HG02623 (cell line): ENCODE measurements at regions not wholly inside any gene's neighbourhood (a gene's known extent, or its start where the extent isn't known, plus 50 kb on each side); places are given as distances from the start of the nearest gene placed in this dataset.
"Not testable (repeated sequence)": the region's sequence is repeated elsewhere in the genome, so short reads cannot be mapped to it uniquely, and the experiment has no call there.

Experiments
- ATAC-seq: cut with Tn5 transposase; IDR thresholded peaks from one replicate; pipeline ENCODE4 v1.9.1; 2021; ENCODE audit warnings: moderate library complexity; ENCODE audit not compliant: unreplicated experiment

DNA sequence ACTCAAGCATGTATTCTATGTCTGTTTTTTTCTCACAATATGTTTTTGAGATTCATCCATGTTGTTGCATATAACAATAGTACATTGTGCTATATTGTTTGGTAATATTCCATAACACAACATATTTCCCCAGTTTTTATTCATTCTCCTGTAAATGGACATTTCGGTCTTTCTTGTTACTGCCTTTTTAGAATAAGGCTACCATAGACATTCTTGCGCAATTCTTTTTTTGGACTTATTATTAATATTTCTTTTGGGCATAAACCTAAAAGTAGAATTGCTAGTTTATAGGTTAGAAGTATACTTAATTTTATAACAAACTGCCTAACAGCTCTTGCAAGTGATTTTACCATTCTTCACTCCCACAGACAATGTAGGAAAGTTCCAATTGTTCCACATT, 573.0 kb downstream of the ADGRL2 start:
- ATAC-seq: no peak

DNA sequence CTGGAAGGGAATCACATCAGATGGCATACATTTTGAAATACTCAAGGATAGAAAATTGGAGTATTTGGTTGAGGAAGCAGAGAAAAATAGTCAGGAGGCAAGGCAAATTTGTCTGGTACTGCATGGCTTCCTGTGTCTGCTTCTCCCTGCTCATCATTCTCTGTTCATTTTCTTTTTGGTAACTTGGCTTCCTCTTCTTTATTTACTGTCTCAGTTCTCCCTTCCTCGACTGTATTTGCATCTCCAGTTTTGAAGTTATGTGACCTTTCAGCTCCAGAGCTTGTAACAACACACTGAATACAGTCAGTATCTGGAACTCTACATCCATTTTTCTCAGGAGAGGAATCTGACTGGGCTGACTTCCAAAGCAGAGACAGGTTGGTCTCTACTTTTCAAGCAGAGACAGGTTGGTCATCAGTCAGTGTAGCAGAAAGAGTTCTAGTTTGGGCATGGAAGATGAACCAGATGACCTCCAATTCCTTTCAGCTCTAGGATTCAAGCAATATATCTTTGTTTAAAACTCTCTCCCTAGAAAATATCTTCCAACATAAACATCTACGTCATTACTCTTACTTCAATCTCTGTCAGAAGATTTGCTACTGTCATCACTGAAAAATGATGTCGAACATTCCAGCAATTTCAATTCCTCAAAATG, 571.2 kb downstream of the ADGRL2 start:
- no peak for ATAC-seq

DNA sequence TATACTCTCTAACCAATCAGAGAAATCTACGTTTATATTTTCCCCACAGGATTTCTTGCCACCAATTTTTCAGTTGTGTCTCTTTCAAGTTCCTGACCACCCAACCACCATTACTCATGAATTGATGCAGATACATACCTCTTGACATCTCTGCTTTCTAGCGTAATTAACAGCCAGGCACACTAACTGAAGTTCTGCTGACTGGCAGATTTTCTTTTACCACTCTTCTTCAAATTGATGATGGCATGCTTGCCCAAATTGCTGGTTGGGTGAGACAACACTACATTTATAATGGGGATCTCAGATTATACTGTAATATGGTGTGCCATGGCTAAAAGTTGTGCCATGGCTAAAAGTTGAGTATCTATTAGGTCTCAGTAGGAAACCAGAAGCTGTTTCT, 566.7 kb downstream of the ADGRL2 start:
- no peak for ATAC-seq

DNA sequence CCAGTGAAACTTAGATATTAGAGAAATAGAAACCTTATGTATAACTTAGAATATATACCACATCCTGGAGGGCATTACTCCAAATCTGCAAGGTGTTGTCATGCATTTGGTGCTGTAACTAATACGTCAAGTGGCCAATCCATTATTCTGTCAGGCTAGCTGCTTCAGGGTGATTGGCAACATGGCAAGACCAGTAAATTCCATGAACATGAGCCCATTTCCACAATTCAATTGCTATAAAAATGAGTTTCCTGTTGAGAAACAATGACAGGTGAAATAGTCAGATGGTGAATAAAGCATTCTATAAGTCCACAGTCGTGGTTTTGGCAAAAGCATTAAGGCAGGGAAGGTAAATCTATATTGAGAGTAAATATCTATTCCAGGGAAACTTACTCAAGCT, 566.0 kb downstream of the ADGRL2 start:
- ATAC-seq: no peak

- not testable (repeated sequence) for ATAC-seq
Measured at GRCh38 chr1:82359541-82359940, 558.8 kb downstream of the ADGRL2 start.

- ATAC-seq: not testable (repeated sequence)
Measured at GRCh38 chr1:82358706-82359105, 558.0 kb downstream of the ADGRL2 start.

DNA sequence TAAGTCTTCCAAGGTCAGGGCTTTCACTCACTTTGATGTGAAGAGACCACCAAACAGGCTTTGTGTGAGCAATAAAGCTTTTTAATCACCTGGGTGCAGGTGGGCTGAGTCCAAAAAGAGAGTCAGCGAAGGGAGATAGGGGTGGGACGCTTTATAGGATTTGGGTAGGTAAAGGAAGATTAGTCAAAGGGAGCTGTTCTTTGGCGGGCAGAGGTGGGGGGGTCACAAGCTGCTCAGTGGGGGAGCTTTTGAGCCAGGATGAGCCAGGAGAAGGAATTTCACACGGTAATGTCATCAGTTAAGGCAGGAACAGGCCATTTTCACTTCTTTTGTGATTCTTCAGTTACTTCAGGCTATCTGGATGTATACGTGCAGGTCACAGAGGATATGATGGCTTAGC, 553.8 kb downstream of the ADGRL2 start:
- ATAC-seq: not testable (repeated sequence)

DNA sequence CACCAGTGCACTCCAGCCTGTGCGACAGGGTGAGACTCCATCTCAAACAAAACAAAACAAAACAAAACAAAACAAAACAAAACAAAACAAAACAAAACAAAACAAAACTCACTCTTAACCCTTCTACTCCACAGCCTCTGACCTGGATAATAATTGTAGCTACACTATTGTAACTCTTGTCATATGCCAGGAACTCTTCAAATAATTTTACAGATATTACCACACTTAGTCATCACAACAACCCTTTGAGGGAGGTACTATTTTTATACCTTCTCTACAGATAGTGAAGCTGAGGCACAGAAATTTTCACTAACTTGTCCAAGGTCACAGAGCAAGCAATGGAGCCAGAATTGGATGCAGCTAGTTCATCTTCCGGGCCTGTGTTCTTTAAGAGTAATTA, 547.8 kb downstream of the ADGRL2 start:
- no peak for ATAC-seq

DNA sequence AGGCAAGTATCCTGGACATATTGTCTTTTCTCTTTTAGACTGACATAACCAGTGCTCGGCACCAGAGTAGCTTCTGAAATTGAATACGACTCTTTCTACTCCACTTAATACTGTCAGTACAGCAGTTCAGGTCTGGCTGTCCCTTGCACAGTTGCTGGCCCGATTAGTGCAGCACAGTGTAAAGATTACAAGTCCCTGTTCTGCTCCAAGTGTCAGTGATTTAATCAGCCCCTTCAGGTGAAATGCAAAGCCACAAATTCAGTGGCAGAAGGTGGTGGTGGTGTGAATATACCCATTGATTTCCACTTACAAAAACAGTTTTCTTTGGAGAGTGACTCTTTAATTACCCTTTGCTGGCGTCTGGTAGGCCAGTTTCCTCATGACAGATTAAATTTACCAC, 545.4 kb downstream of the ADGRL2 start:
- ATAC-seq: no peak

- no peak for ATAC-seq
Measured at GRCh38 chr1:82343381-82343780, 542.6 kb downstream of the ADGRL2 start.

GRCh38 chr1:82337635-82338034, 536.9 kb downstream of the ADGRL2 start:
- ATAC-seq: peak; percentile 43

- ATAC-seq: no peak
Measured at GRCh38 chr1:82330330-82330729, 529.6 kb downstream of the ADGRL2 start.

DNA sequence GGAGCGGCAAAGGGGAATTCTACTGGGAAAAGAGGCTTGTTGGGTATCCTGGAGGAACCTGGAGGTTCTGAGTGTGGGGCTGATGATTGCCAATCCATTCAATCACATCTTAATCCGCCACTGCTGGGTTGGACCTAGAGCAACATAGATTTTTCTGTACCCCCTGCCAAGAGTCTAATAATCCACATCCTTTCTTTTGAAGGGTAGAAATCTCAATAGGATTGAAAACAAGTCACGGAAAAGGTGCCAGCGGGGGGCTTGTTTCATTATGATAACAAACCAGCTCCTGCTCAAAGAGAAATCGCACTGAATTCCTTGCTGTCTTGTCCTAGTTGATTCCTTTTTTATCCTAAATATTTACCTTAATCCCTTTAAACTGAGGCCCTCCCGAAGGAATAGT, 528.5 kb downstream of the ADGRL2 start:
- ATAC-seq: no peak

DNA sequence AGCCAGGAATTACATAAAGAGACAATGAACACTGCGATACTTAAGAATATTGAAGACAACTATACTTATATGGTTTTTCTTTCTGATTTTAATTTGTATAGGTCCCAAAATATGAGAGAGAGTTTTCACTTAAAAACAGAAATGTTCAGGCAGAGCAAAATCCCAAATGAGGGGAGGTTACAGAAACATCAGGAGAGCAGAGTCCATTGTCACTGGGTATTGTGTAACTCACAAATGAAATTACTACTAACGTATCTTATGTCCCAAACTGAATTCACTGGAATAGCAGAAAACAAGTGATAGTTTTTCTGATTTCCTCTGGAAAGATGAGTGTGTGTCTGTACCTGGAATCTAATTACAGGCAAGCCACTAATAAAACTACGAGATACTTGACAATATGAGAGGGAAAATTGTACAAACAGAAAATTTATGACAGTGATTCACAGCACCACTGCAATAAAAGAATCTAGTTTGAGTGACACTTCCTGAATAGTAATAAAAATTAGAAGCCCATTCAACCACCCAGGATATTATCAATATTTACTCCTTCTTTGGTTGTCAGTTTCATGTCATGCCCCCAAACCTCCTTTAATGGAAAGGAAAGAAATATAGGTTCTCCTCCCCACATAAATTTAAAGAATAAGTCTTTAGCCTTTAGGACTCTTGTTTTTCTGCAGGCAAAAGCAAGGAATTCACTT, 522.6 kb downstream of the ADGRL2 start:
- ATAC-seq: no peak

GRCh38 chr1:82321794-82322193, 521.1 kb downstream of the ADGRL2 start:
- no peak for ATAC-seq

GRCh38 chr1:82319546-82319945, 518.8 kb downstream of the ADGRL2 start:
- ATAC-seq: no peak

DNA sequence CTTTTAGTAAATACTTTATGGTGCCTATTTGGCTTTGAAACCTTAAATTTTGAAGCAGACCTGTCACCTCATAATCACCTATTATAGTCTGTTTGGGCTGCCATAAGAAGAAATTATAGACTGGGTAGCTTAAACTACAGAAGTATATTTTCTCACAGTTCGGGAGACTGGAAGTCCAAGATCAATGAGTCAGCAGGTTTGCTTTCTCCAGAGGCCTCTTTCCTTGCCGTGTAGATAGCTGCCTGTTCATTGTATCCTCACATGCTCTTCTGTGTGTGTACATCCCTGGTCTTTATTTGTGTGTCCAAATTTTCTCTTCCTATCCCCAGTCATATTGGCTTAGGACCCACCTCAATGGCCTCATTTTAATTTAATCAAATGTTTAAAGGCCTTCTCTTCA, 518.2 kb downstream of the ADGRL2 start:
- ATAC-seq: no peak

GRCh38 chr1:82318265-82318664, 517.5 kb downstream of the ADGRL2 start:
- no peak for ATAC-seq

- no peak for ATAC-seq
Measured at GRCh38 chr1:82317671-82318070, 516.9 kb downstream of the ADGRL2 start.

- ATAC-seq: no peak
Measured at GRCh38 chr1:82299656-82300055, 498.9 kb downstream of the ADGRL2 start.

GRCh38 chr1:82299056-82299455, 498.3 kb downstream of the ADGRL2 start:
- ATAC-seq: no peak

DNA sequence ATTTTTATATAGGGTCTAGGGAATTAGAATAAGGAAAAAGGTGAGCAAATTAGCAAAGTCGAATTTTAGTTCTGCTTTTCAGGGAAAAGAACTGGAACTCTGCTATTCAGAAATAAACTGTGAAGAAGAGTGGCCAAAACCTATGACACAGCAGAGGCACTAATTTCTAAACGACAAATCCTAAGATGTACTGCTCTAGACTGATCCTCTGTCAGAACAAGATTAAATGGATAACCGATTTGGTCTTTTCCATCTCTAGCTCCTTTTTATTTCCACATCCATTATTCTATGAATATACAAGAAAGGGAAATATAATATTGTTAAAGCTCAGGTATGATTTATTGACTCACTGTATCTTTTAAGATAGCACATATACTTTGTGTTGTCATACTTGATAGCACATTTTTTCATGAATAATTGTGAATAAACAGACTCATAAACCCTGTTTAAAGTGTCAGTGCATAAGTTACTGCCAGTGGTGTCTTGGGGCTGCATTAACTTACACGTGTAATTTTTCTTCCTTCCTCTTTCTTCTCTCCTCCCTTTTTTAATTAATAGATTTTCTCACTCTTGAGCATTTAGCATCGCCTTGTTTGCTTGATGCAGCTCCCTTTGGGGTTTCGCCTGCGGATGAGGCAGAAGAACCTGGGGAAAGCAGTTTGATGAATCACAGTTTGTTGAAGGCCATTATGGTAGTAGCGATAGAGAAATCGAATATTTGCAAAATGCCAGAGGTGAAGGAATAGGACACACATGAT, 496.6 kb downstream of the ADGRL2 start:
- no peak for ATAC-seq
